NCI-H1417 (cell line): ENCODE measurements at regions not wholly inside any gene's neighbourhood (a gene's known extent, or its start where the extent isn't known, plus 50 kb on each side); places are given as distances from the start of the nearest gene placed in this dataset.

ENCODE experiments used
- DNase-seq, 3 experiments: peaks; one replicate each; lab custom pipeline; 2025; lab: John Stamatoyannopoulos, UW

DNA sequence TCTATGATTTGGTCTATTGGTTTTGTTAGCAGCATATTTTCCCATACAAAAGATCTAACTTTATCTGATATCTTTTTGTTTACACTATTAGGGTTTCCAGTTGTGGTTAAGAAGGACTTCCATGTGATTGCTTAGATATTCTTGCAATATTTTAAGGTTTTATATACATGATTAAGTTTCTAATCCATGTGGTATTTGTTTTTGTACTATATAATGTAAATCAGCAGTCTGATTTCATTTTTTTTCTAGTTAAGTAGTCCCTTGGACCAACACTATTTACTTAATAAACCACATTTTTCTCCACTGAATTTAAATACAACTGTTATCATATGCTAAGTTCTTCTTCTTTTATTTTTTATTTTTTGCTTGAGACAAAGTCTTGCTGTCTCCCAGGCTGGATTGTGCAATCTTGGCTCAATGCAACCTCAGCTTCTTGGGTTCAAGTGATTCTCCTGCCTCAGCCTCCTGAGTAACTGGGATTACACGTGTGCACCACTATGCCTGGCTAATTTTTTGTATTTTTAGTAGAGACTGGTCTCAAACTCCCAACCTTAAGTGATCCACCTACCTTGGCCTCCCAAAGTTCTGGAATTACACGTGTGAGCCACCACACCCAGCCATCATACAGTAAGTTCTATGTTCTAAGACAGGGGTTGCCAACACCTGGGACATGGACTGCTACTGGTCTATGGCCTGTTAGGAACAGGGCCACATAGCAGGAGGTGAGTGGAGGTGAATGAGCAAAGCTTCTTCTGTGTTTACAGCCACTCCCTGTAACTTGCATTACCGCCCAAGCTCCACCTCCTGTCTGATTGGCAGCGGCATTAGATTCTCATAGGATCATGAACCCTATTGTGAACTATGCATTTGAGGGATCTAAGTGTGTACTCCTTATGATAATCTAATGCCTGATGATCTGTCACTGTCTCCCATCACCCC, 58.5 kb upstream of the RAB27B start:
- no peak for DNase-seq

DNA sequence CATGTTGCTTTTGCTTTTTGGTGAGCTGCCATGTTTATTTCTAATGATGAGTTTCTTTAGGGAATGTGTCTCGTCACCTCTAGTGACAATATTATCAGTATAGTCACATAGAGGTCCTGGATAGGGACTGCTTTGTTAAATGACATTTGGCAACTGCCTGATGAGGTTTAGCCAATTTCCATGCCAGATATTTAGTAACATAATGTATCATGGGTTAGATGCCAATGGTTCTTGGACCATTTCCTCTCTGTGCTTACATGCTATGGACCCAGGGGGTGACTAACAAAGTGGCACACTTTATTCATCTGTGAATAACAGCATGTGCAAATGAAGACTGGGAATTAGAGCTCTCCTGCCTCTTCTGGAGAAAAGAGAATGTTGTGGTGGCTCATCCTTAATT, 56.2 kb upstream of the RAB27B start:
- DNase-seq, result no peak

DNA sequence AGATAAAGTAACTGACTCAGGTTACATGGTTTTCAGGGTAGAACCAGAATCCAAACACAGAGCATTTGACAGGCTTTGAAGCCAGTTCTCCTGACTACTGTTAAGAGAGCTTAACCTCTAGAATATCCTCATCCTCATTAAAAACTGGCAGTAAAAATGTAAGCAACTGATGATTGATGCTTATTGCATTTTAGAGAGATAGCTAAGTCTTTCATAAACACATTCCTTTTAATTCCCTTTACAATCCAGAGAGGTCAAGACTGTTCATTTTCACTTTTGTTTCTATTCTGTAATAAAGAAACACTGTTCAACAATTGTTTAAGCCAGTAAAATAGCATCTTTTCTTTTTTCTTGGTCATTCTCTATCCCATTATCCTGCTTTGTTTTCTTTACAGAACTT, 53.9 kb upstream of the RAB27B start:
- peak in 1 of 3 experiments; percentile 37 for DNase-seq

DNA sequence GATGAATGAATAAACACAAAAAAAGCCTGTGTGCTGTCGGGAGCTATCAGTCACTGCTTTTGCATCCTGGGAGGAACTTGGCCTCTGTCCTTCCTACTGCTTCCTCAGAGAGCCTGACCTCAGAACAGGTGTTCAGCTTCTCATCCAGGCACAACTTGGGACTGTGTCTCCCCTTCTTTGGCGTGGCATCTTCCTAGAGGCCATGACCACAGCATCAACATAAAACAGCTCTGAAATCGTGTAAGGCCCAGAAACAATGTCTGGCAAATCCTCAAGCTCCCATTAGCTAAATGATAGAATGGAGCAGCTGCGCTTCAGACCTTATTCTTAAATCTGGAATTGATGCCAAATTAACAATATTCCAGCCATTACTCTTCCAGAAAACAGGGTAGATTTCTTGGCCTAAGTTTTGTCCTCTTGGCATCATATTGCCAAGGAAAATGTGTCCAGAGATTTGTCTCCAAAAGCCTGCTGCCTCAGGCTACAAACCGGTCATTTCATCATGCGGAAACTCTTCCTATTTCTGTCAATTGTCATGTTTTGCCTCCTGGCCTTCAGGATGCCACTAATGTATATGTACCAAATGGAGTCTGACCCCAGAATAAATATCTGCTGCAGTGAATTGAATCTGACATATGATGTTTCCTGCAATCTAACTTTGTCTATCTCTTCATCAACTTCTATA, 53.2 kb upstream of the RAB27B start:
- no peak for DNase-seq

DNA sequence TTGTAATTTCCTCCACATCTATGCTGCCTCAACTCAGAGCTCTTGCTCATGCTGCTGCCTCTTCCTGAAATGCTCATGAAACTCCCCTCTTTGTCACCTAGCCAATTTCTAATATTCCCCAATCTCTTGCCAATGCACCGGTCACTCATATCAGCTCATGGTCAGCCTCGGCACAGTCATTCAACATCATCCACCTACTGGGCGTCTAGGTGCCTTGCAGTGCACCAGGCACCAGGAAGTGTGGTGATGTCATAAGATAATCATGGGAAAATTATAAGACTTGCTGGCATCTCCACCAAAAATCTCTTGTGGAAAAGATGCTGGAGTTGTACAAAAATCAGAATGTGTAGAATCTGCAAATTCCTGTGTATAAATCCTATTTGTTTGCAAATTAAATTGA, 52.6 kb upstream of the RAB27B start:
- DNase-seq, result no peak

DNA sequence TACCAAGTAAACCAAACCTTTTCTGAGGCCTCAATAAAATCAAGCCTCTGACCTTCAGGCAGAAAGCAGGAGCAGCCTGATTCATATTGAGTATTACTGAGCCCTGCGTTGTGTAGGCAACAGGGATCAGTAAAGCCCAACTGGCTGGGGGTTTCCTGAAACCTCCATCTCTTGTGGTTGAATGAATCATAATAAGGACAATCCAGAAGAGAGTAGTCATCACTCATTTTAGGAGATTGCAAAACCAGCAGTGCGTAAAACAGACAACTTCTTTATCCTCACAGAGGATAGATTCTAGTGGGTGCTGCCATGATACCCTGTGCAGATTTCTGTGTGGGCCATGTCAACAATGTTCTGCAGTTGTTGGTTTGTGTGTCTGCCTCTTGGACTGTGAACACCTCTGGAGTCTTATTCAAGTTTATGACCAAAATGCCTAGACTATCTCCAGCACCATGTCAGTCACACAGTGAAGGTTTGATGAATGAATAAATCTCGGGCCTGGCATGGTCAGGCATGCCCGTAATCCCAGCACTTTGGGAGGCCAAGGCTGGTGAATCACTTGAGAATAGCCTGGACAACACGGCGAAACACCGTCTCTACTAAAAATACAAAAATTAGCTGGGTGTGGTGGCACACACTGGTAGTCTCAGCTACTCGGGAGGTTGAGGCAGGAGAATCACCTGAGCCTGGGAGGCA, 51.8 kb upstream of the RAB27B start:
- no peak for DNase-seq

DNA sequence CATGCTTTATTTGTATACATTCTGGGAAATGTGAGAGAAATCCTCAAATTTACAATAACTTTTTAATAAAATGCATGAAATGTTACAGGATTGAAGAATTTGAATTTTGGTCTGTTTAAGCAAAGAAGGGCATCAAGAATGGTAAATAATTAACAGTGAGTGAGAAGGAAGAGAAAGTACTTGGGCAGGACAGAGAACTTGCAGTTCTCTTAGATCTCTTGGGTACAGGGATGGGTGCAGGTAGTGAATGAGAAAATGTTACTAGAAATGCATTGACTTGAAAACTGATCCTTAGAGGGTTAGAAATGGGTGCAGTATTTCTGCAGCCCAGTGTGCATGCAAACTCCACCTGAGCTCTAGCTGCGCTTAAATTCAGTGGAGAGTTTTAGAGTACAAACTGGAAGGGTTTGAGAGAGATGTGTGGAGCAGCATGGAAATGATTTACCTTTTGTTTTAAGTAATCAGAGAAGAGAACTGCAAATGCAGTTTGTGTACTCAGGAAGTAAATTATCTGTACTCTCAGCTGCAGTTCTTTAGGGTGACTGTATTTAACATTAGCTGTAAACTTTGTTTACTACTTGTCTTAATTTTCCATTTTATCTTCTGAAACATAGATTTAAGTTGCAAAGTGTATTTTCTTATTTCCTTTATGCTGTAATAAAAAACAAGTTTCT, 51.0 kb upstream of the RAB27B start:
- DNase-seq, result peak in 1 of 3 experiments; percentile 37

DNA sequence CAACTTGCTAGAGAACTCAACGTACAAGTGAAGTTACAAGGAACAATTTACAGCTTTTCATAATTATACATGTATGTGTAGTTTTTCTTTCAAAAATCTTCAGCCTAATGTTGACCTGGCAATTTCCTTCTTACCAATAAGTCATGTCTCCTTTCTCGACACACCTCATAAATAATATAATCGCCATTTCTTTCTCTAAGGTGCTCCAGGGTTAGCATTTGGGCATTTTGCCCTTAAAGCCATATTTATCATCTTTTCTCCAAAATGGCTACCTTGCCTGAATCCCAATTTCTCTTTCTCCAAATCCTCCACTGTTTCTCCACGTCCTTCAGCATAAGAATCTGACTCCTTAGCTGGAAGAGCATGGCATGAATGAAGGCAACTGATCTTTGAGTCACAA, 50.3 kb upstream of the RAB27B start:
- DNase-seq, result no peak
